Fibroblast of mammary gland (primary cell): ENCODE measurements at regions not wholly inside any gene's neighbourhood (a gene's known extent, or its start where the extent isn't known, plus 50 kb on each side); places are given as distances from the start of the nearest gene placed in this dataset.

Experiments
- DNase-seq: peaks from one replicate; pipeline ENCODE4 v3.0.0-alpha.2; 2010; ENCODE audit warnings: low read depth
- H3K4me3 ChIP-seq: 2 replicates; pipeline ENCODE4 v1.5.1; 2011; ENCODE audit warnings: low read depth, mild to moderate bottlenecking, low read length, moderate library complexity; ENCODE audit not compliant: control insufficient read depth
- CTCF ChIP-seq: conservative IDR thresholded peaks from 2 replicates; pipeline ENCODE4 v1.5.1; 2011; ENCODE audit warnings: low read depth, low read length, inconsistent platforms; ENCODE audit not compliant: control insufficient read depth, insufficient read depth

DNA sequence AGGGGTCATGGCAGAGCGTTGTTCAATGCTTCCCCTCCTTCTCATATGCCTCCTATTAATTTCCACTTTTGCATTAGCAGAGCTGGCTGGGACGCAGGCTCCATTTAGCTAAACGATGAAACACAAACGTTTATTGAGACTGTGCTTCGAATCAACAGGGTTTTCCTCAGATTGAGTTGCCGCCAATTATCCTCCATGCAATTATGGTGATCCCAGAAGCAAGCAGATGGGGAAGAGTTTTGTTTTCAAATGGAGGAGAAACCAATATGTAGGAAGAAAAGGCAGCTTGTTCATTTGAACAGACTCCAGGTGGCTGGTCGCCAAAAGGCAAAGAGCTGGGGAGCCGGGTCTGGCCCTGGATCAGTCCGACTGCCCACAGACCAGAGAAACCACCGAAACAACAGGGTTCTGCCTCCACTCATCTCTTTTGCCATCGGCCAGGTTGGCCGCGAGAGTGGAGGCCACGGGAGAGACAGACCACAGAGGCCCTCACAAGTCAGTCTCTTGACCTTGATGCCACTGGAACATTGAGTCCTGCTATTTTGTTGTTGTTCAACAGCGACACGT lies 184.8 kb downstream of the GBA3 start:
- no peak for TF ChIP-seq CTCF
- no peak overlapping the region for H3K4me3 ChIP-seq
- DNase-seq = no peak

- H3K4me3 ChIP-seq = no peak overlapping the region
- no peak for TF ChIP-seq CTCF
- no peak for DNase-seq
These were observed 183.5 kb downstream of the GBA3 start for GRCh38 chr4:22876270-22876669.

- no peak for DNase-seq
- no peak for TF ChIP-seq CTCF
These were observed 183.0 kb downstream of the GBA3 start for GRCh38 chr4:22875587-22876257.

DNA sequence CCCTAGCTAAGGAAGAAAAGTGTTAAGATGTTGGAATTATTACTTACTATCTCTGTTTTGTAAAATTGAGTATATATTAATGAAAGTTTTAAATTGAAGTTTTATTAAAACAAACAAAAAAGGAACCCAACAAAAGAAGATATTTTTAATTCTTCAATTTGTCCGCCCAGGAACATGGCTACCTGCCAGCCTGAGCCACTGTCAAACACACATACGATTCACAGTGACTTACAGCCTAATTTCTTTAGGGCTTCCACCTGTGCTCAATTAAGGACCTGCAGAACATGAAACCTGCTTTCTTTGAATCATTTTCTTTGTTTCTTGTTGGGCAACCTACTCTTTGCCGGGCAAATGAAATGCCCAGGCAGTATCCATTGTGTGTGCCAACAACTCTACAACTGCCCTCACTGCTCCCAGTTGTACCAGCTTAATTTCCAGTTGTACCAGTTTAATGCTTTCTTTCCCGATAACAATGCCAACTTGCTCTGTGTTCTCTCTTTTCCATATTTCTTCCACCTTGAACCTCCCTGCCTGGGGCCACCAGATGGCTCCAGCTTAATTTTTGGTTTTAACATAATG lies 181.7 kb downstream of the GBA3 start:
- no peak for TF ChIP-seq CTCF
- DNase-seq = no peak
- no peak overlapping the region for H3K4me3 ChIP-seq

More at GRCh38 chr4:22875587-22876257, 183.0 kb downstream of the GBA3 start:
- no peak overlapping the region for H3K4me3 ChIP-seq

GRCh38 chr4:22873899-22874298 lies 181.2 kb downstream of the GBA3 start:
- no peak overlapping the region for H3K4me3 ChIP-seq
- no peak for DNase-seq
- TF ChIP-seq CTCF = no peak

GRCh38 chr4:22870847-22871449 lies 178.2 kb downstream of the GBA3 start:
- no peak for DNase-seq
- H3K4me3 ChIP-seq = no peak overlapping the region
- no peak for TF ChIP-seq CTCF
